Endodermal cell (in vitro differentiated cells): ENCODE measurements at regions not wholly inside any gene's neighbourhood (a gene's known extent, or its start where the extent isn't known, plus 50 kb on each side); places are given as distances from the start of the nearest gene placed in this dataset.

ENCODE experiments used
- DNase-seq: peaks from one replicate; pipeline ENCODE4 v3.0.0-alpha.2; 2017
- H3K27ac ChIP-seq: 2 replicates; pipeline ENCODE4 v1.5.1; 2013; ENCODE audit warnings: mild to moderate bottlenecking, low read depth, low read length, moderate library complexity
- H3K27me3 ChIP-seq: 2 replicates; pipeline ENCODE4 v1.6.1; 2013; ENCODE audit warnings: mild to moderate bottlenecking, low read length, moderate library complexity; ENCODE audit not compliant: insufficient read depth, control insufficient read depth, poor library complexity, severe bottlenecking
- H3K36me3 ChIP-seq: 2 replicates; pipeline ENCODE4 v1.7.0; 2013; ENCODE audit warnings: mild to moderate bottlenecking, low read length, moderate library complexity; ENCODE audit not compliant: control insufficient read depth, insufficient read depth
- H3K4me1 ChIP-seq: one replicate; pipeline ENCODE4 v1.7.0; 2013; ENCODE audit warnings: low read length; ENCODE audit not compliant: control insufficient read depth, insufficient read depth
- H3K4me3 ChIP-seq: 2 replicates; pipeline ENCODE4 v1.5.1; 2013; ENCODE audit warnings: mild to moderate bottlenecking, low read length, moderate library complexity
- H3K9ac ChIP-seq: 2 replicates; pipeline ENCODE4 v1.6.1; 2013; ENCODE audit warnings: mild to moderate bottlenecking, low read length, moderate library complexity; ENCODE audit not compliant: poor library complexity, severe bottlenecking; ENCODE audit errors: extremely low read depth
- H3K9me3 ChIP-seq: 2 replicates; pipeline ENCODE4 v1.6.1; 2013; ENCODE audit warnings: mild to moderate bottlenecking, low read length, moderate library complexity; ENCODE audit not compliant: control insufficient read depth
- H3K27ac Mint-ChIP-seq: 2 replicates; pipeline ENCODE4 v1.8.0; 2020; ENCODE audit warnings: mixed read lengths
- H3K27me3 Mint-ChIP-seq: 2 replicates; pipeline ENCODE4 v1.8.0; 2021; ENCODE audit warnings: mild to moderate bottlenecking, mixed read lengths; ENCODE audit not compliant: insufficient read depth
- H3K36me3 Mint-ChIP-seq: 2 replicates; pipeline ENCODE4 v1.8.0; 2020; ENCODE audit warnings: low read depth, mixed read lengths
- H3K4me1 Mint-ChIP-seq: 2 replicates; pipeline ENCODE4 v1.8.0; 2020; ENCODE audit warnings: mixed read lengths
- H3K4me3 Mint-ChIP-seq: 2 replicates; pipeline ENCODE4 v1.8.0; 2020; ENCODE audit warnings: mild to moderate bottlenecking, moderate library complexity, mixed read lengths
- H3K9me3 Mint-ChIP-seq: 2 replicates; pipeline ENCODE4 v1.8.0; 2020; ENCODE audit warnings: mild to moderate bottlenecking, mixed read lengths
- WGBS, 2 experiments: methylation state at CpG; one replicate each; pipeline versions ENCODE4 v1.1.5 to v1.1.7; 2013; ENCODE audit warnings: missing lambda C conversion rate in 2 of 2, mixed read lengths in 1 of 2; ENCODE audit not compliant: insufficient coverage in 1 of 2, insufficient read length in 1 of 2; 5-methylcytosine and 5-hydroxymethylcytosine counted together
- TF ChIP-seq, protein P1 (sequence below): fragments of 200-600 bp; sonication (generic); conservative IDR thresholded peaks from 2 replicates; pipeline ENCODE4 v1.5.0; 2021; ENCODE audit warnings: antibody characterized with exemption, mild to moderate bottlenecking

DNA sequence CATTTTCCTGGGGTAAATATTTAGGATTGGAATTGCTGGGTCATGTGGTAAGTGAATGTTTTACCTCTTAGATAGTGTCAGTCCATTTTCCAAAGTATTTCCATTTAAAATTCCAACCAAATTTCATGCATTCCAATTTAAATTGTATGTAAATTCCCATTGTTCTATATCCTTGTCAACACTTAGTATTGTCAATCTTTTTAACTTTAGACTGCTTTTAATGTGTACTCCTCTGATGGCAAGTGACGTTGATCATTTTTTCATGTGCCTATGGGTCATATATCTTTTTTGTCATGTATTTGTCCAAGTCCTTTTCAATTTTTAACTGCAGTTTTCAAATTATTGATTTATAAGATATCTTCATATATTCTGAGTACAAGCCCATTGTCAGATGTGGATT is 80.8 kb upstream of the FAM20C start:
- Histone ChIP-seq H3K36me3 (no peaks in the 10 kb centered on the region), H3K27ac (no peak overlapping the region), H3K9ac (no peak overlapping the region), H3K27me3 (no peaks in the 10 kb centered on the region), H3K9me3 (peaks cover 6% of the 10 kb centered on the region), H3K4me3 (no peak overlapping the region), H3K4me1 (no peaks in the 10 kb centered on the region)
- Mint-ChIP-seq H3K36me3 (peaks cover 7% of the 10 kb centered on the region), H3K9me3 (peaks cover 33% of the 10 kb centered on the region), H3K27ac (no peak overlapping the region), H3K4me1 (no peaks in the 10 kb centered on the region), H3K27me3 (no peaks in the 10 kb centered on the region), H3K4me3 (no peak overlapping the region)
- 80 to 100% methylated on average over 1 of the region's 1 CpG for WGBS, 2 experiments
- no peak for DNase-seq
- TF ChIP-seq, protein P1, sequence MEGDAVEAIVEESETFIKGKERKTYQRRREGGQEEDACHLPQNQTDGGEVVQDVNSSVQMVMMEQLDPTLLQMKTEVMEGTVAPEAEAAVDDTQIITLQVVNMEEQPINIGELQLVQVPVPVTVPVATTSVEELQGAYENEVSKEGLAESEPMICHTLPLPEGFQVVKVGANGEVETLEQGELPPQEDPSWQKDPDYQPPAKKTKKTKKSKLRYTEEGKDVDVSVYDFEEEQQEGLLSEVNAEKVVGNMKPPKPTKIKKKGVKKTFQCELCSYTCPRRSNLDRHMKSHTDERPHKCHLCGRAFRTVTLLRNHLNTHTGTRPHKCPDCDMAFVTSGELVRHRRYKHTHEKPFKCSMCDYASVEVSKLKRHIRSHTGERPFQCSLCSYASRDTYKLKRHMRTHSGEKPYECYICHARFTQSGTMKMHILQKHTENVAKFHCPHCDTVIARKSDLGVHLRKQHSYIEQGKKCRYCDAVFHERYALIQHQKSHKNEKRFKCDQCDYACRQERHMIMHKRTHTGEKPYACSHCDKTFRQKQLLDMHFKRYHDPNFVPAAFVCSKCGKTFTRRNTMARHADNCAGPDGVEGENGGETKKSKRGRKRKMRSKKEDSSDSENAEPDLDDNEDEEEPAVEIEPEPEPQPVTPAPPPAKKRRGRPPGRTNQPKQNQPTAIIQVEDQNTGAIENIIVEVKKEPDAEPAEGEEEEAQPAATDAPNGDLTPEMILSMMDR, result no peak

DNA sequence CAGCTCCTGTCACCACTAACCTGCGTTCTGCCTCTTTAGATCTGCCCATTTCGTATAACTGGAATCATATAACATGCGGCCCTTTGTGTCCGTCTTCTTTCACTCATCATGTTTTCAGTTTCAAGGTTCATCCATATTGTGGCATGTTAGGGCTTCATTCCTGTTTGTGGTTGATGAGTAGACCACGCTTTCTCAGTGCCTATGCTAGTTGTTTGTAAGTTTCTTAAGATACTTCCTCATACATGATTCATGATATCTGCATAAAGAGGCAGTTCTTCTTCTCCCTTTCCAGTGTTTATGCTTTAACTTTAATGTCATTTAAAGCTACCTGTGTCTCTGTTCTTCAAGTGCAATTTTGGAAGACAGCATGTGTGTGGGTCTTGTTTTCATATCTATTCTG is 79.5 kb upstream of the FAM20C start:
- no peaks in the 10 kb centered on the region for H3K27me3 Mint-ChIP-seq
- H3K27ac Mint-ChIP-seq, result no peak overlapping the region
- H3K4me3 ChIP-seq, result no peak overlapping the region
- no peak overlapping the region for H3K27ac ChIP-seq
- H3K9ac ChIP-seq, result no peak overlapping the region
- H3K9me3 ChIP-seq, result peaks cover 6% of the 10 kb centered on the region
- no peaks in the 10 kb centered on the region for H3K36me3 ChIP-seq
- H3K4me3 Mint-ChIP-seq, result no peak overlapping the region
- TF ChIP-seq, protein P1, result no peak
- WGBS, 2 experiments, result 86 to 96% methylated on average over 4 of the region's 5 CpGs
- no peaks in the 10 kb centered on the region for H3K4me1 Mint-ChIP-seq
- peak; percentile 3 for DNase-seq
- no peaks in the 10 kb centered on the region for H3K4me1 ChIP-seq
- peaks cover 33% of the 10 kb centered on the region for H3K9me3 Mint-ChIP-seq
- H3K36me3 Mint-ChIP-seq, result peaks cover 7% of the 10 kb centered on the region
- H3K27me3 ChIP-seq, result no peaks in the 10 kb centered on the region

DNA sequence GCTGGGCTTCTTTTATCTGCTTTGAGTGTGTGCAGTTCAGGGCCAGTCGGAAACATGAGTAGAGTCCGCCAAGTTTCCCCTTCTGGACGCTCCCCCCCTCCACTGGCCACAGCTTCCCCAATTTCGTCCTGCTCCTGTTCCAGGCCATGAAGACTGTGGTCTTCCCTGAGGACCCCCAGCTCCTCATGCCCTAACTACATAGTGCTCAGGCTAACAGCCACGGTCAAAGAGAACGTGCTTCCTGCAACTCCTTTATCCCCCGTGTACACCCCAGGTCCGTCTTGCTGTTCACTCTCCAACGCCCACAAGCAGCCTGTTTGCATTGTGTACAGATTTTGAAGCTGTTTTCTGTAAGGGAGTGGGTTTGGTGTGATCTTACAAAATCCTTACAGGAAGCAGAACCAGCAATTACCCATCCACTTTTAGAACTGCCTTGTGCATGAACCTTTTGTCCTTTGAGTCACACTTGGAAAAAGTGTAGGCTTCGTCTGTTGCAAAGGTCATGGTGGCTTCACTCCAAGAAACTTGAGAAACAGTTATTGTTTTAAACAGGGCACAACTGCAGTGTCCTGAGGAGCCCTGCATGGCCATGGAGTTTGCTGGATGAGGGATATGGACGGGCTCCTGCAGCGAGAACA is 77.0 kb upstream of the FAM20C start:
- H3K27me3 ChIP-seq, result no peaks in the 10 kb centered on the region
- TF ChIP-seq, protein P1, result no peak
- WGBS, 2 experiments, result 92 to 95% methylated on average over 4 to 12 of the region's 12 CpGs
- Mint-ChIP-seq H3K27ac (no peak overlapping the region), H3K4me1 (peaks cover 10% of the 10 kb centered on the region), H3K36me3 (peaks cover 7% of the 10 kb centered on the region), H3K4me3 (no peak overlapping the region), H3K27me3 (peaks cover 3% of the 10 kb centered on the region), H3K9me3 (peaks cover 33% of the 10 kb centered on the region)
- H3K4me1 ChIP-seq, result no peaks in the 10 kb centered on the region
- no peaks in the 10 kb centered on the region for H3K36me3 ChIP-seq
- no peak overlapping the region for H3K27ac ChIP-seq
- H3K9ac ChIP-seq, result no peak overlapping the region
- DNase-seq, result peak; percentile 6
- H3K4me3 ChIP-seq, result no peak overlapping the region
- H3K9me3 ChIP-seq, result peaks cover 6% of the 10 kb centered on the region
